Nephron progenitor cell (in vitro differentiated cells): ENCODE measurements at regions not wholly inside any gene's neighbourhood (a gene's known extent, or its start where the extent isn't known, plus 50 kb on each side); places are given as distances from the start of the nearest gene placed in this dataset.

Experiments
- DNase-seq: peaks from one replicate; pipeline ENCODE4 v3.0.0; 2021
- H3K27ac Mint-ChIP-seq: 2 replicates; pipeline ENCODE4 v1.8.0; 2021; ENCODE audit warnings: mild to moderate bottlenecking, moderate library complexity, mixed read lengths
- H3K27me3 Mint-ChIP-seq: 2 replicates; pipeline ENCODE4 v1.8.0; 2021; ENCODE audit warnings: mild to moderate bottlenecking, low read depth, mixed read lengths; ENCODE audit not compliant: poor library complexity
- H3K36me3 Mint-ChIP-seq: 2 replicates; pipeline ENCODE4 v1.8.0; 2021; ENCODE audit warnings: low read depth, mixed read lengths
- H3K4me1 Mint-ChIP-seq: 2 replicates; pipeline ENCODE4 v1.8.0; 2021; ENCODE audit warnings: mixed read lengths
- H3K4me3 Mint-ChIP-seq: 2 replicates; pipeline ENCODE4 v1.8.0; 2021; ENCODE audit warnings: mild to moderate bottlenecking, moderate library complexity, mixed read lengths
- H3K9me3 Mint-ChIP-seq: 2 replicates; pipeline ENCODE4 v1.8.0; 2021; ENCODE audit warnings: mild to moderate bottlenecking, moderate library complexity, mixed read lengths
- TF ChIP-seq, protein P1 (sequence below): fragments of 200-600 bp; sonication (generic); IDR thresholded peaks from 2 replicates; pipeline ENCODE4 v1.5.0; 2021; ENCODE audit warnings: antibody characterized with exemption

DNA sequence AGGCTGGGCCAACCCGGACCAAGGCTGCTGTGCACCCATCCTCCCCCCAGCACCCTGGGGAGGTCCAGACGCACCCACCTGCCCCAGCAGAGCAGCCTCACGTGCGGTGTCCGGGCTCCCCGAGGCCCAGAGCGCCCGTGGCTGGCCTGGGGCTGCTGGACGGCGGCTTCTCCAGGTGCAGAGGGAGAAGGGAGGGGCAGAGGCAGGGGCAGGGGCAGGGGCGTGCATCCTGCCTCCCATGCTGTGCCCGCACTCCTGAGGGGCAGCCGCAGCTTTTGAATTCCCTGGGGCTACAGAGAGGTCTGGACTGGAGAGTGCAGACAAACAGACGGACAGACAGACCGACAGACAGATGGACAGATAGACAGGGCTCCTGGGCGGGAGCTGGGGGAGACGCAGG lies 83.6 kb upstream of the PRR5 start:
- peaks cover 24% of the 10 kb centered on the region for H3K4me1 Mint-ChIP-seq
- H3K4me3 Mint-ChIP-seq, result no peak overlapping the region
- H3K36me3 Mint-ChIP-seq, result no peaks in the 10 kb centered on the region
- H3K27me3 Mint-ChIP-seq, result peaks cover 16% of the 10 kb centered on the region
- TF ChIP-seq, protein P1, sequence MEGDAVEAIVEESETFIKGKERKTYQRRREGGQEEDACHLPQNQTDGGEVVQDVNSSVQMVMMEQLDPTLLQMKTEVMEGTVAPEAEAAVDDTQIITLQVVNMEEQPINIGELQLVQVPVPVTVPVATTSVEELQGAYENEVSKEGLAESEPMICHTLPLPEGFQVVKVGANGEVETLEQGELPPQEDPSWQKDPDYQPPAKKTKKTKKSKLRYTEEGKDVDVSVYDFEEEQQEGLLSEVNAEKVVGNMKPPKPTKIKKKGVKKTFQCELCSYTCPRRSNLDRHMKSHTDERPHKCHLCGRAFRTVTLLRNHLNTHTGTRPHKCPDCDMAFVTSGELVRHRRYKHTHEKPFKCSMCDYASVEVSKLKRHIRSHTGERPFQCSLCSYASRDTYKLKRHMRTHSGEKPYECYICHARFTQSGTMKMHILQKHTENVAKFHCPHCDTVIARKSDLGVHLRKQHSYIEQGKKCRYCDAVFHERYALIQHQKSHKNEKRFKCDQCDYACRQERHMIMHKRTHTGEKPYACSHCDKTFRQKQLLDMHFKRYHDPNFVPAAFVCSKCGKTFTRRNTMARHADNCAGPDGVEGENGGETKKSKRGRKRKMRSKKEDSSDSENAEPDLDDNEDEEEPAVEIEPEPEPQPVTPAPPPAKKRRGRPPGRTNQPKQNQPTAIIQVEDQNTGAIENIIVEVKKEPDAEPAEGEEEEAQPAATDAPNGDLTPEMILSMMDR, result no peak
- H3K27ac Mint-ChIP-seq, result no peak overlapping the region
- DNase-seq, result no peak
- H3K9me3 Mint-ChIP-seq, result peaks cover 21% of the 10 kb centered on the region

DNA sequence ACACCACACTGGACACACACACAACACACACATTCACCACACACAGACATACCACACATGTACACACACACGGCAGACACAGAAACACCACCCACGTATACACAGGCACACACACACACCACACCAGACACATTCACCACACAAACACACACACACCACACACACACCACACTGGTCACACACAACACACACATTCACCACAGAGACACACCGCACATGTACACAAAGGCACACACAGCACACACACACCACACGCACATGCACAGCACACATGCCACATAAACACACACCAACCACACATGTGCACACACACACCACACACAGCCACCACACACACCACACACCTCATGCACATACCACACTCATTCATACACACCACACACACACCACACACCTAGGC lies 84.2 kb upstream of the PRR5 start:
- no peaks in the 10 kb centered on the region for H3K36me3 Mint-ChIP-seq
- H3K9me3 Mint-ChIP-seq, result peaks cover 26% of the 10 kb centered on the region
- TF ChIP-seq, protein P1, result no peak
- DNase-seq, result no peak
- peaks cover 10% of the 10 kb centered on the region for H3K27me3 Mint-ChIP-seq
- H3K4me3 Mint-ChIP-seq, result no peak overlapping the region
- no peak overlapping the region for H3K27ac Mint-ChIP-seq
- H3K4me1 Mint-ChIP-seq, result peaks cover 21% of the 10 kb centered on the region

DNA sequence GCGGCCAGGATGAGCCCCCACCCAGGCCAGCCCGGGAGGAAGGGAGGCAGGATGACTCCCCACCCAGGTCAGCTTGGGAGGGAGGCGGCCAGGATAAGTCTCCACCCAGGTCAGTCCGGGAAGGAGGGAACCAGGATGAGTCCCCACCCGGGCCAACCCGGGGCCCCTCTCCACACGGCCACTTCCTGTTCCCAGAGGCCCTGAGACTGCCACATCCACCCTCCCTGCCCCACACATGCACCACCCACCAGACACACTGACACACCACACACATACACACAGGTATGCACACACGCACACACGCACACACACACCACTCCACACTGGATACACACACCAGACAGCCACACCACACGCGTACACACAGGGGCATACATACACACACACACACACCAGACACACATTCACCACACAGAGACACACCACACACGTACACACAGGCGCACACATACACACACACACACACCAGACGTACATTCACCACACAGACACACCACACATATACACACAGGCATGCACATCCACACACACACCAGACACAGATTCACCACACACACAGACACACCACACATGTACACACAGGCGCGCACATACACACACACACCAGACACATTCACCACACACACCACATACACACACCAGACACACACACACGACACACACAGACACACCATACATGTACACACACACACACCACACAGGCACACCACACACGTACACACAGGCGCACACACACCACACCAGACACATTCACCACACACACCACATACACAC lies 84.9 kb upstream of the PRR5 start:
- Mint-ChIP-seq H3K9me3 (peaks cover 31% of the 10 kb centered on the region), H3K27me3 (peaks cover 9% of the 10 kb centered on the region), H3K4me1 (peaks cover 15% of the 10 kb centered on the region), H3K36me3 (no peaks in the 10 kb centered on the region), H3K27ac (no peak overlapping the region), H3K4me3 (no peak overlapping the region)
- TF ChIP-seq, protein P1, result no peak
- DNase-seq, result no peak

DNA sequence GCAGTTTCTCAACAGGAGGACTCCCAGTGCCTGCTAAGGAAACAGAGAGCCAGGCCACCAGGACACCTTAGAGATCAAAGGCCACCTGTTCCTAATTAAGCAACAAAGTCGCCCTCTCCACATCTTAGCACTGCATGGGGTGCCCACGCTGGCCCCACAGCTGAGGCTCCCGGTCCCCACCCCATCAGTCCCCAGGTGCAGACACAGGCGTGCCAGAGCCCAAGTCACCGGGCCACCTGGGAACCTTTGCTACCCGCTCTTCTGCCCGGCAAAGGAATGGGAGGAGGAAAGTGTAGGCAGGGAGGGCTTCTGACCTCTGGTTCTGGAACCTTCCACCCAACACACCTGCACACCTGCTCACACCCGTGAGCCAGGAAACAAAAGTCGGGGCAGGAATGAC lies 85.5 kb upstream of the PRR5 start:
- peaks cover 4% of the 10 kb centered on the region for H3K27me3 Mint-ChIP-seq
- DNase-seq, result no peak
- no peaks in the 10 kb centered on the region for H3K36me3 Mint-ChIP-seq

DNA sequence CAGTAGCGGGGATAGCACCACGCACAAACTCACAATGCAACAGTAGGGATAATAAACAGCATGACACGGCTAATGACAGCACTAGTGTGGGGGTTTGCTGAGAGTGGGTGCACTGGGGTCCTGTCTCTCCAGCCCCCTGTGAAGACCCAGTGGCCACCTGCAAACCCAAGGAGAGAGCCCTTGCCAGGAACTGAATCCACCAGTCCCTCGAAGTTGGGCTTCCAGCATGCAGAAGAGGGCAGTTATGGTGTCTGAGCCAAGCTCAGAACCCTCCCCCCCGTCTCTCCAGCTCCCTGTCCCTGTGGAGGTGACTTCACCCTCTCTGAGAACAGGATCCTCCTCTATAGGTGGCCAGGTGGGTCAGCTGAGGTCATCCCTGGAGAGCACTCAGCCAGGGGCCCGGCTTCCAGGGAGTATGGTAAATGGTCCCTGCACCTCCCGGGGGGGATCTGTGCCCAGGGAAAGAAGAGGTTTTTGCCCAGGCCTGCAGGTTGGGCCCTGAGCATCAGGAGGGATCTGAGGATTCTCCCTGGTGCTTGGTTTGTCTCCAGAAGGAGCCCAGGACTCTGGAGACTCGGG lies 86.3 kb upstream of the PRR5 start:
- TF ChIP-seq, protein P1, result no peak
- H3K36me3 Mint-ChIP-seq, result no peaks in the 10 kb centered on the region
- H3K9me3 Mint-ChIP-seq, result peaks cover 44% of the 10 kb centered on the region
- peaks cover 13% of the 10 kb centered on the region for H3K4me1 Mint-ChIP-seq
- DNase-seq, result no peak
- no peak overlapping the region for H3K27ac Mint-ChIP-seq
- no peak overlapping the region for H3K4me3 Mint-ChIP-seq
- H3K27me3 Mint-ChIP-seq, result peaks cover 3% of the 10 kb centered on the region

More for the DNA sequence above, 85.5 kb upstream of the PRR5 start:
- peaks cover 37% of the 10 kb centered on the region for H3K9me3 Mint-ChIP-seq
- H3K27ac Mint-ChIP-seq, result no peak overlapping the region
- H3K4me1 Mint-ChIP-seq, result peaks cover 15% of the 10 kb centered on the region
- H3K4me3 Mint-ChIP-seq, result no peak overlapping the region
- TF ChIP-seq, protein P1, result no peak

DNA sequence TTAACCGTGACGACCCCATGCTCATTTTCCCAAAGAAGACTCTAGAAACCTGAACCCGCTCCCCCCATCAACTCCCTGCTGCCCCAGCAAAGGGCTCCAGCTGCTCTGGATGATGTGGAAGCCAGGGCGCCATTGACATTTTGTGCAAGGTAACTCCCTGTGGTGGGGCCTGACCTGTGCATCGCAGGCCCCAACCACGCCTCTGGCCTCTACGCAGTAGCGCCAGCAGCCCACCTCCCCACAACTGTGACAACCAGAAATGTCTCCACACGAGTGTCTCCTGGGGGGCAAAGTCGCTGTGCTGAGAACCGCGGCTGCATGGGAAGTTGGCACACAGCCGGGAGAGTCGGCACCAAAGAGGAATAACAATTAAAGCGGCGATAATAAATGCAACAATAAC lies 86.9 kb upstream of the PRR5 start:
- Mint-ChIP-seq H3K27ac (no peak overlapping the region), H3K27me3 (peaks cover 6% of the 10 kb centered on the region), H3K4me3 (no peak overlapping the region), H3K4me1 (peaks cover 9% of the 10 kb centered on the region), H3K36me3 (no peaks in the 10 kb centered on the region), H3K9me3 (peaks cover 48% of the 10 kb centered on the region)
- TF ChIP-seq, protein P1, result no peak
- DNase-seq, result no peak
